HepG2 (cell line): ENCODE measurements at regions not wholly inside any gene's neighbourhood (a gene's known extent, or its start where the extent isn't known, plus 50 kb on each side); places are given as distances from the start of the nearest gene placed in this dataset.
"Not testable (repeated sequence)": the region's sequence is repeated elsewhere in the genome, so short reads cannot be mapped to it uniquely, and the experiment has no call there.

Experiments
- ATAC-seq: fragments of 200-7000 bp; cut with Tn5 transposase; 3 replicates; pipeline ENCODE4 v1.9.1; 2020; ENCODE audit warnings: mild to moderate bottlenecking, moderate library complexity
- BruUV-seq: library from RNA; stranded (reverse); fragments of 400-500 nt; replicated peaks from 2 replicates; lab custom pipeline; 2021; lab: Mats Ljungman, UMichigan
- CTCF ChIA-PET: fragments of 300-600 bp; formaldehyde crosslinking; extraction: SDS; loops from one replicate; lab custom pipeline; 2021; ENCODE audit warnings: low total read pairs, inconsistent platforms, low intra/inter-chr PET ratio; lab: Yijun Ruan, JAX
- POLR2A ChIA-PET: fragments of 350-600 bp; sonication (Branson Sonifier 250); formaldehyde crosslinking; loops from one replicate; lab custom pipeline; 2020; ENCODE audit warnings: antibody characterized with exemption, inconsistent platforms; lab: Yijun Ruan, JAX
- DNase-seq: peaks from one replicate; pipeline ENCODE4 v3.0.0-alpha.2; 2015; ENCODE audit warnings: low spot score
- FAIRE-seq: peaks from 3 replicates; lab custom pipeline; 2011; peaks lifted over from hg19 to GRCh38; lab: Jason Lieb, UNC
- H2AFZ ChIP-seq: one replicate; pipeline ENCODE4 v1.6.1; 2011; ENCODE audit warnings: low read length, inconsistent platforms
- H3K27ac ChIP-seq: fragments of 300-600 bp; 3 replicates; pipeline ENCODE4 v1.8.0; 2011; ENCODE audit warnings: mixed run types, mild to moderate bottlenecking, mixed read lengths, low read length, inconsistent platforms; ENCODE audit not compliant: insufficient read depth; ENCODE audit errors: extremely low read length
- H3K27me3 ChIP-seq, 2 experiments: fragments of 200-600 bp in 1 of 2; 2 replicates in 1 of 2; 3 replicates in 1 of 2; pipeline versions ENCODE4 v1.6.0 to v1.8.0; 2011; ENCODE audit warnings: low read length in 2 of 2, mild to moderate bottlenecking in 2 of 2, moderate library complexity in 2 of 2, inconsistent platforms in 1 of 2; ENCODE audit not compliant: insufficient read depth in 2 of 2, control insufficient read depth in 1 of 2
- H3K36me3 ChIP-seq, 2 experiments: fragments of 200-600 bp in 1 of 2; replicated peaks in 1 of 2; 2 replicates in 1 of 2; 3 replicates in 1 of 2; pipeline versions ENCODE4 v1.5.1 to v1.8.0; 2011; ENCODE audit warnings: low read length in 2 of 2, inconsistent platforms in 1 of 2; ENCODE audit not compliant: insufficient read depth in 2 of 2, control insufficient read depth in 1 of 2
- H3K4me1 ChIP-seq: 2 replicates; pipeline ENCODE4 v1.5.1; 2012; ENCODE audit warnings: low read length, inconsistent platforms; ENCODE audit not compliant: insufficient read depth
- H3K4me2 ChIP-seq: 2 replicates; pipeline ENCODE4 v1.6.0; 2011; ENCODE audit warnings: low read depth, low read length, inconsistent platforms
- H3K4me3 ChIP-seq, 3 experiments: fragments of 200-600 bp in 1 of 3; sonication (generic), shearing (Covaris generic) in 1 of 3; replicated peaks in 1 of 3; 2 replicates each; pipeline ENCODE4 v1.5.1; 2011 to 2016; ENCODE audit warnings: low read length in 3 of 3, inconsistent platforms in 2 of 3, low read depth in 2 of 3, mild to moderate bottlenecking in 2 of 3, control low read depth in 1 of 3, mixed read lengths in 1 of 3; ENCODE audit not compliant: insufficient read depth in 1 of 3
- H3K79me2 ChIP-seq: one replicate; pipeline ENCODE4 v1.6.1; 2011; ENCODE audit warnings: low read length, inconsistent platforms; ENCODE audit not compliant: insufficient read depth
- H3K9ac ChIP-seq: 2 replicates; pipeline ENCODE4 v1.6.0; 2011; ENCODE audit warnings: mild to moderate bottlenecking, low read depth, low read length, inconsistent platforms; ENCODE audit not compliant: insufficient read depth
- H3K9me3 ChIP-seq: 2 replicates; pipeline ENCODE4 v1.5.1; 2012; ENCODE audit warnings: mild to moderate bottlenecking, low read length
- H4K20me1 ChIP-seq: 2 replicates; pipeline ENCODE4 v1.6.0; 2011; ENCODE audit warnings: inconsistent platforms, mild to moderate bottlenecking, low read length, moderate library complexity; ENCODE audit not compliant: insufficient read depth
- ATAD3A ChIP-seq: sonication (generic); formaldehyde crosslinking; IDR thresholded peaks from 2 replicates; pipeline ENCODE4 v1.4.0; 2020; ENCODE audit warnings: missing genetic modification reagents
- ATF3 ChIP-seq: sonication (generic); formaldehyde crosslinking; IDR thresholded peaks from 2 replicates; pipeline ENCODE4 v1.4.0; 2020; ENCODE audit warnings: missing genetic modification reagents
- GZF1 ChIP-seq: sonication (generic); formaldehyde crosslinking; IDR thresholded peaks from 2 replicates; pipeline ENCODE4 v1.5.1; 2020; ENCODE audit warnings: mild to moderate bottlenecking, missing genetic modification reagents
- KAT7 ChIP-seq: IDR thresholded peaks from 2 replicates; pipeline ENCODE4 v1.6.1; 2018; ENCODE audit warnings: borderline replicate concordance, missing compliant biosample characterization
- MTA3 ChIP-seq: sonication (generic); formaldehyde crosslinking; IDR thresholded peaks from 2 replicates; pipeline ENCODE4 v1.4.0; 2020; ENCODE audit warnings: missing genetic modification reagents
- NONO ChIP-seq, 2 experiments: fragments of 450-650 bp in 1 of 2; sonication (generic) in 1 of 2; formaldehyde crosslinking in 1 of 2; IDR thresholded peaks in 1 of 2; conservative IDR thresholded peaks in 1 of 2; 2 replicates each; pipeline versions ENCODE4 v1.6.1 to v1.8.0; 2017 to 2022; ENCODE audit warnings: mild to moderate bottlenecking in 1 of 2, missing genetic modification reagents in 1 of 2, moderate library complexity in 1 of 2
- REPIN1 ChIP-seq: sonication (generic); formaldehyde crosslinking; IDR thresholded peaks from 2 replicates; pipeline ENCODE4 v1.8.0; 2022; ENCODE audit warnings: missing genetic modification reagents, low read depth, mild to moderate bottlenecking, borderline replicate concordance
- ZFP62 ChIP-seq: sonication (generic); formaldehyde crosslinking; IDR thresholded peaks from 2 replicates; pipeline ENCODE4 v1.4.0; 2020; ENCODE audit warnings: missing genetic modification reagents
- ZNF263 ChIP-seq: sonication (generic); formaldehyde crosslinking; IDR thresholded peaks from 2 replicates; pipeline ENCODE4 v1.4.0; 2020; ENCODE audit warnings: missing genetic modification reagents
- WGBS: methylation state at CpG from one replicate; pipeline ENCODE4 v1.1.6; 2017; ENCODE audit warnings: low lambda C conversion rate; 5-methylcytosine and 5-hydroxymethylcytosine counted together
- in situ Hi-C: cut with HindIII; loops from 2 replicates; pipeline ENCODE4 v1.10.0; 2017; ENCODE audit warnings: low pct_unique_long_range_greater_than_20kb; ENCODE audit not compliant: extremely low pct_ligation_motif_present
- intact Hi-C: fragments of 100-400 bp; cut with micrococcal nuclease; formaldehyde crosslinking; loops from one replicate; pipeline ENCODE4 v1.10.0; 2022; ENCODE audit not compliant: unreplicated experiment
- TF ChIP-seq, protein P1 (sequence below): sonication (generic); formaldehyde crosslinking; IDR thresholded peaks from 2 replicates; pipeline ENCODE4 v1.5.1; 2020; ENCODE audit warnings: mild to moderate bottlenecking, moderate library complexity, missing genetic modification reagents
- TF ChIP-seq, protein P2 (sequence below): IDR thresholded peaks from 2 replicates; pipeline ENCODE4 v1.6.1; 2016; ENCODE audit warnings: mild to moderate bottlenecking

GRCh38 chr15:62517541-62517940 lies 352.5 kb upstream of the C2CD4B start:
- in situ Hi-C loops = no loop called here
- H3K27ac ChIP-seq = no peak overlapping the region
- WGBS = 100% methylated on average over 1 of the region's 1 CpG
- BruUV-seq = no TSS peak
- POLR2A ChIA-PET = no interaction called here
- H3K9ac ChIP-seq = no peak overlapping the region
- DNase-seq (no peak), ATAC-seq (no peak), FAIRE-seq (no peak)
- H3K79me2 ChIP-seq = no peaks in the 10 kb centered on the region
- peaks cover 15% of the 10 kb centered on the region; the same call in 1 of the 2 replicates for H3K4me1 ChIP-seq
- CTCF ChIA-PET = no interaction called here
- H4K20me1 ChIP-seq = no peaks in the 10 kb centered on the region
- no peaks in the 10 kb centered on the region for H3K36me3 ChIP-seq
- H3K4me2 ChIP-seq = no peak overlapping the region
- no peaks in the 10 kb centered on the region for H3K27me3 ChIP-seq
- H3K4me3 ChIP-seq = no peak overlapping the region
- H2AFZ ChIP-seq = no peak overlapping the region
- H3K9me3 ChIP-seq = no peaks in the 10 kb centered on the region
- intact Hi-C loops = no loop called here
- TF ChIP-seq ATF3 (CRISPR knock-in tag) (no peak), ATAD3A (CRISPR knock-in tag) (no peak), ZNF263 (no peak), GZF1 (CRISPR knock-in tag) (no peak), ZFP62 (no peak), KAT7 (no peak), REPIN1 (CRISPR knock-in tag) (no peak), MTA3 (CRISPR knock-in tag) (no peak), NONO (IDR thresholded peaks at IDR 0.05) (no peak), NONO (CRISPR knock-in tag; conservative IDR thresholded peaks at IDR 0.05) (no peak)
- TF ChIP-seq, protein P1, sequence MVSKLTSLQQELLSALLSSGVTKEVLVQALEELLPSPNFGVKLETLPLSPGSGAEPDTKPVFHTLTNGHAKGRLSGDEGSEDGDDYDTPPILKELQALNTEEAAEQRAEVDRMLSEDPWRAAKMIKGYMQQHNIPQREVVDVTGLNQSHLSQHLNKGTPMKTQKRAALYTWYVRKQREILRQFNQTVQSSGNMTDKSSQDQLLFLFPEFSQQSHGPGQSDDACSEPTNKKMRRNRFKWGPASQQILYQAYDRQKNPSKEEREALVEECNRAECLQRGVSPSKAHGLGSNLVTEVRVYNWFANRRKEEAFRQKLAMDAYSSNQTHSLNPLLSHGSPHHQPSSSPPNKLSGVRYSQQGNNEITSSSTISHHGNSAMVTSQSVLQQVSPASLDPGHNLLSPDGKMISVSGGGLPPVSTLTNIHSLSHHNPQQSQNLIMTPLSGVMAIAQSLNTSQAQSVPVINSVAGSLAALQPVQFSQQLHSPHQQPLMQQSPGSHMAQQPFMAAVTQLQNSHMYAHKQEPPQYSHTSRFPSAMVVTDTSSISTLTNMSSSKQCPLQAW (CRISPR knock-in tag) = no peak
- TF ChIP-seq, protein P2, sequence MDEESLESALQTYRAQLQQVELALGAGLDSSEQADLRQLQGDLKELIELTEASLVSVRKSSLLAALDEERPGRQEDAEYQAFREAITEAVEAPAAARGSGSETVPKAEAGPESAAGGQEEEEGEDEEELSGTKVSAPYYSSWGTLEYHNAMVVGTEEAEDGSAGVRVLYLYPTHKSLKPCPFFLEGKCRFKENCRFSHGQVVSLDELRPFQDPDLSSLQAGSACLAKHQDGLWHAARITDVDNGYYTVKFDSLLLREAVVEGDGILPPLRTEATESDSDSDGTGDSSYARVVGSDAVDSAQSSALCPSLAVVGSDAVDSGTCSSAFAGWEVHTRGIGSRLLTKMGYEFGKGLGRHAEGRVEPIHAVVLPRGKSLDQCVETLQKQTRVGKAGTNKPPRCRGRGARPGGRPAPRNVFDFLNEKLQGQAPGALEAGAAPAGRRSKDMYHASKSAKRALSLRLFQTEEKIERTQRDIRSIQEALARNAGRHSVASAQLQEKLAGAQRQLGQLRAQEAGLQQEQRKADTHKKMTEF (CRISPR knock-in tag) = no peak

GRCh38 chr15:62518666-62519065 lies 353.6 kb upstream of the C2CD4B start:
- peaks cover 15% of the 10 kb centered on the region; the same call in 1 of the 2 replicates for H3K4me1 ChIP-seq
- H3K4me3 ChIP-seq, intact Hi-C loops, FAIRE-seq, H4K20me1 ChIP-seq, H3K9me3 ChIP-seq, in situ Hi-C loops, CTCF ChIA-PET, H3K27ac ChIP-seq, ATAC-seq, H3K9ac ChIP-seq, H3K79me2 ChIP-seq, BruUV-seq, H3K4me2 ChIP-seq, H3K36me3 ChIP-seq, H2AFZ ChIP-seq, H3K27me3 ChIP-seq, POLR2A ChIA-PET, DNase-seq: not testable (repeated sequence)
- 98% methylated on average over 6 of the region's 6 CpGs for WGBS
